ENCODE measurements at regions not wholly inside any gene's neighbourhood (a gene's known extent, or its start where the extent isn't known, plus 50 kb on each side); places are given as distances from the start of the nearest gene placed in this dataset.

DNA sequence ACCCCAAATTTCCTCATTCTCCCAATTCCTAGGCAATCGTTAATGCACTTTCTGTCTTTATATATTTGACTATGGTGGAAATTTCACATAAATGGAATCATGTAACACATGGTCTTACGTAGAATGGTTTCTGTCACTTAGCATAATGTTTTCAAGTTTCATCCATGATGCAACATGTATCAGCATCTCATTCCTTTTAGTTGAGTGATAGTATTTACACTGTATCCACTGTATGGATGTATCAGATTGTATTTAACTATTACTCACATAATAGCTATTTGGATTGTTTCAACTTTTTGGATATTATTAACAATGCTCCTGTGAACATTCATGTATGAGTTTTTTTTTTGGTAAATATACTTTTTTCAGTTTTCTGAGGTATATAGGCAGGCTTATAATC lies 982.3 kb upstream of the DDX18 start:
- TF ChIP-seq ZFP3 (CRISPR knock-in tag; IDR thresholded peaks at IDR 0.05) (no peak), RARB (CRISPR knock-in tag; IDR thresholded peaks at IDR 0.05) (no peak), PPARA (CRISPR knock-in tag; IDR thresholded peaks at IDR 0.05; ENCODE audit: borderline replicate concordance) (no peak), BACH2 (CRISPR knock-in tag; IDR thresholded peaks at IDR 0.05; ENCODE audit: borderline replicate concordance) (no peak), ZFP30 (CRISPR knock-in tag; IDR thresholded peaks at IDR 0.05) (no peak), ARNTL (CRISPR knock-in tag; IDR thresholded peaks at IDR 0.05; ENCODE audit: borderline replicate concordance, low read depth) (no peak), CSDC2 (CRISPR knock-in tag; IDR thresholded peaks at IDR 0.05) (no peak), OSR1 (CRISPR knock-in tag; IDR thresholded peaks at IDR 0.05) (no peak)
- TF ChIP-seq, protein P1, sequence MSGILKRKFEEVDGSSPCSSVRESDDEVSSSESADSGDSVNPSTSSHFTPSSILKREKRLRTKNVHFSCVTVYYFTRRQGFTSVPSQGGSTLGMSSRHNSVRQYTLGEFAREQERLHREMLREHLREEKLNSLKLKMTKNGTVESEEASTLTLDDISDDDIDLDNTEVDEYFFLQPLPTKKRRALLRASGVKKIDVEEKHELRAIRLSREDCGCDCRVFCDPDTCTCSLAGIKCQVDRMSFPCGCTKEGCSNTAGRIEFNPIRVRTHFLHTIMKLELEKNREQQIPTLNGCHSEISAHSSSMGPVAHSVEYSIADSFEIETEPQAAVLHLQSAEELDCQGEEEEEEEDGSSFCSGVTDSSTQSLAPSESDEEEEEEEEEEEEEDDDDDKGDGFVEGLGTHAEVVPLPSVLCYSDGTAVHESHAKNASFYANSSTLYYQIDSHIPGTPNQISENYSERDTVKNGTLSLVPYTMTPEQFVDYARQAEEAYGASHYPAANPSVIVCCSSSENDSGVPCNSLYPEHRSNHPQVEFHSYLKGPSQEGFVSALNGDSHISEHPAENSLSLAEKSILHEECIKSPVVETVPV (CRISPR knock-in tag; IDR thresholded peaks at IDR 0.05) = no peak
- TF ChIP-seq, protein P2, sequence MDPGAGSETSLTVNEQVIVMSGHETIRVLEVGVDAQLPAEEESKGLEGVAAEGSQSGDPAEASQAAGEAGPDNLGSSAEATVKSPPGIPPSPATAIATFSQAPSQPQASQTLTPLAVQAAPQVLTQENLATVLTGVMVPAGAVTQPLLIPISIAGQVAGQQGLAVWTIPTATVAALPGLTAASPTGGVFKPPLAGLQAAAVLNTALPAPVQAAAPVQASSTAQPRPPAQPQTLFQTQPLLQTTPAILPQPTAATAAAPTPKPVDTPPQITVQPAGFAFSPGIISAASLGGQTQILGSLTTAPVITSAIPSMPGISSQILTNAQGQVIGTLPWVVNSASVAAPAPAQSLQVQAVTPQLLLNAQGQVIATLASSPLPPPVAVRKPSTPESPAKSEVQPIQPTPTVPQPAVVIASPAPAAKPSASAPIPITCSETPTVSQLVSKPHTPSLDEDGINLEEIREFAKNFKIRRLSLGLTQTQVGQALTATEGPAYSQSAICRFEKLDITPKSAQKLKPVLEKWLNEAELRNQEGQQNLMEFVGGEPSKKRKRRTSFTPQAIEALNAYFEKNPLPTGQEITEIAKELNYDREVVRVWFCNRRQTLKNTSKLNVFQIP (CRISPR knock-in tag; IDR thresholded peaks at IDR 0.05; ENCODE audit: borderline replicate concordance, low read depth) = no peak
- TF ChIP-seq, protein P3, sequence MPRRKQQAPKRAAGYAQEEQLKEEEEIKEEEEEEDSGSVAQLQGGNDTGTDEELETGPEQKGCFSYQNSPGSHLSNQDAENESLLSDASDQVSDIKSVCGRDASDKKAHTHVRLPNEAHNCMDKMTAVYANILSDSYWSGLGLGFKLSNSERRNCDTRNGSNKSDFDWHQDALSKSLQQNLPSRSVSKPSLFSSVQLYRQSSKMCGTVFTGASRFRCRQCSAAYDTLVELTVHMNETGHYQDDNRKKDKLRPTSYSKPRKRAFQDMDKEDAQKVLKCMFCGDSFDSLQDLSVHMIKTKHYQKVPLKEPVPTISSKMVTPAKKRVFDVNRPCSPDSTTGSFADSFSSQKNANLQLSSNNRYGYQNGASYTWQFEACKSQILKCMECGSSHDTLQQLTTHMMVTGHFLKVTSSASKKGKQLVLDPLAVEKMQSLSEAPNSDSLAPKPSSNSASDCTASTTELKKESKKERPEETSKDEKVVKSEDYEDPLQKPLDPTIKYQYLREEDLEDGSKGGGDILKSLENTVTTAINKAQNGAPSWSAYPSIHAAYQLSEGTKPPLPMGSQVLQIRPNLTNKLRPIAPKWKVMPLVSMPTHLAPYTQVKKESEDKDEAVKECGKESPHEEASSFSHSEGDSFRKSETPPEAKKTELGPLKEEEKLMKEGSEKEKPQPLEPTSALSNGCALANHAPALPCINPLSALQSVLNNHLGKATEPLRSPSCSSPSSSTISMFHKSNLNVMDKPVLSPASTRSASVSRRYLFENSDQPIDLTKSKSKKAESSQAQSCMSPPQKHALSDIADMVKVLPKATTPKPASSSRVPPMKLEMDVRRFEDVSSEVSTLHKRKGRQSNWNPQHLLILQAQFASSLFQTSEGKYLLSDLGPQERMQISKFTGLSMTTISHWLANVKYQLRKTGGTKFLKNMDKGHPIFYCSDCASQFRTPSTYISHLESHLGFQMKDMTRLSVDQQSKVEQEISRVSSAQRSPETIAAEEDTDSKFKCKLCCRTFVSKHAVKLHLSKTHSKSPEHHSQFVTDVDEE (CRISPR knock-in tag; IDR thresholded peaks at IDR 0.05) = no peak
- TF ChIP-seq, protein P4, sequence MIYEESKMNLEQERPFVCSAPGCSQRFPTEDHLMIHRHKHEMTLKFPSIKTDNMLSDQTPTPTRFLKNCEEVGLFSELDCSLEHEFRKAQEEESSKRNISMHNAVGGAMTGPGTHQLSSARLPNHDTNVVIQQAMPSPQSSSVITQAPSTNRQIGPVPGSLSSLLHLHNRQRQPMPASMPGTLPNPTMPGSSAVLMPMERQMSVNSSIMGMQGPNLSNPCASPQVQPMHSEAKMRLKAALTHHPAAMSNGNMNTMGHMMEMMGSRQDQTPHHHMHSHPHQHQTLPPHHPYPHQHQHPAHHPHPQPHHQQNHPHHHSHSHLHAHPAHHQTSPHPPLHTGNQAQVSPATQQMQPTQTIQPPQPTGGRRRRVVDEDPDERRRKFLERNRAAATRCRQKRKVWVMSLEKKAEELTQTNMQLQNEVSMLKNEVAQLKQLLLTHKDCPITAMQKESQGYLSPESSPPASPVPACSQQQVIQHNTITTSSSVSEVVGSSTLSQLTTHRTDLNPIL (CRISPR knock-in tag; IDR thresholded peaks at IDR 0.05; ENCODE audit: low read depth) = no peak
- TF ChIP-seq, protein P5, sequence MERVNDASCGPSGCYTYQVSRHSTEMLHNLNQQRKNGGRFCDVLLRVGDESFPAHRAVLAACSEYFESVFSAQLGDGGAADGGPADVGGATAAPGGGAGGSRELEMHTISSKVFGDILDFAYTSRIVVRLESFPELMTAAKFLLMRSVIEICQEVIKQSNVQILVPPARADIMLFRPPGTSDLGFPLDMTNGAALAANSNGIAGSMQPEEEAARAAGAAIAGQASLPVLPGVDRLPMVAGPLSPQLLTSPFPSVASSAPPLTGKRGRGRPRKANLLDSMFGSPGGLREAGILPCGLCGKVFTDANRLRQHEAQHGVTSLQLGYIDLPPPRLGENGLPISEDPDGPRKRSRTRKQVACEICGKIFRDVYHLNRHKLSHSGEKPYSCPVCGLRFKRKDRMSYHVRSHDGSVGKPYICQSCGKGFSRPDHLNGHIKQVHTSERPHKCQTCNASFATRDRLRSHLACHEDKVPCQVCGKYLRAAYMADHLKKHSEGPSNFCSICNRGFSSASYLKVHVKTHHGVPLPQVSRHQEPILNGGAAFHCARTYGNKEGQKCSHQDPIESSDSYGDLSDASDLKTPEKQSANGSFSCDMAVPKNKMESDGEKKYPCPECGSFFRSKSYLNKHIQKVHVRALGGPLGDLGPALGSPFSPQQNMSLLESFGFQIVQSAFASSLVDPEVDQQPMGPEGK (CRISPR knock-in tag; IDR thresholded peaks at IDR 0.05; ENCODE audit: borderline replicate concordance) = no peak
